PC-9 (cell line): ENCODE measurements at regions not wholly inside any gene's neighbourhood (a gene's known extent, or its start where the extent isn't known, plus 50 kb on each side); places are given as distances from the start of the nearest gene placed in this dataset.

Experiments
- EZH2 ChIP-seq: fragments of 200-600 bp; sonication (generic); IDR thresholded peaks from 2 replicates; pipeline ENCODE4 v1.8.0; 2017; ENCODE audit warnings: antibody characterized with exemption, low read depth
- TF ChIP-seq, protein P1 (sequence below): fragments of 200-600 bp; sonication (generic); conservative IDR thresholded peaks from 2 replicates; pipeline ENCODE4 v1.6.1; 2017; ENCODE audit warnings: mixed run types, antibody characterized with exemption, mild to moderate bottlenecking, moderate library complexity

DNA sequence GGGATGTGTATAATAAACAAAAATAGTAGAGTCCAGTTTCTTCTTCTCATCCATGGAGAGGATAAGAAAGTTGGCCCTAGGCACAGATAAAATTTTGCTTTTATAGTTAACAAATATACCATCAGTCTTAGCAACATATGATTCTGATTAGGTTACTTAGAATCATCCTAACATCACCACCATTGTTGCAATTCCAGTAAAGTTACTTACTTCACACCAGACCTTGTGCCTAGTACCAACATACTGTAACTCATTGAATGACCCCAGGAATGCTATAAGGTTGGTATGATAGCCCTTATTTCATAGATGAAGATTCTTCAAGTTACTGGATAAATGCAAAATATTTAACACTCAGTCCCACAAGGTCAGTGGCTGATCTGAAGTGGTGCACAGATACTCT is 183.8 kb upstream of the ATP2B1 start:
- TF ChIP-seq, protein P1, sequence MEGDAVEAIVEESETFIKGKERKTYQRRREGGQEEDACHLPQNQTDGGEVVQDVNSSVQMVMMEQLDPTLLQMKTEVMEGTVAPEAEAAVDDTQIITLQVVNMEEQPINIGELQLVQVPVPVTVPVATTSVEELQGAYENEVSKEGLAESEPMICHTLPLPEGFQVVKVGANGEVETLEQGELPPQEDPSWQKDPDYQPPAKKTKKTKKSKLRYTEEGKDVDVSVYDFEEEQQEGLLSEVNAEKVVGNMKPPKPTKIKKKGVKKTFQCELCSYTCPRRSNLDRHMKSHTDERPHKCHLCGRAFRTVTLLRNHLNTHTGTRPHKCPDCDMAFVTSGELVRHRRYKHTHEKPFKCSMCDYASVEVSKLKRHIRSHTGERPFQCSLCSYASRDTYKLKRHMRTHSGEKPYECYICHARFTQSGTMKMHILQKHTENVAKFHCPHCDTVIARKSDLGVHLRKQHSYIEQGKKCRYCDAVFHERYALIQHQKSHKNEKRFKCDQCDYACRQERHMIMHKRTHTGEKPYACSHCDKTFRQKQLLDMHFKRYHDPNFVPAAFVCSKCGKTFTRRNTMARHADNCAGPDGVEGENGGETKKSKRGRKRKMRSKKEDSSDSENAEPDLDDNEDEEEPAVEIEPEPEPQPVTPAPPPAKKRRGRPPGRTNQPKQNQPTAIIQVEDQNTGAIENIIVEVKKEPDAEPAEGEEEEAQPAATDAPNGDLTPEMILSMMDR = no peak
- TF ChIP-seq EZH2 = no peak
